Epithelial cell of esophagus (primary cell): ENCODE measurements at regions not wholly inside any gene's neighbourhood (a gene's known extent, or its start where the extent isn't known, plus 50 kb on each side); places are given as distances from the start of the nearest gene placed in this dataset.

ENCODE experiments used
- DNase-seq: peaks from one replicate; pipeline ENCODE4 v3.0.0; 2010; ENCODE audit warnings: low read depth
- H3K4me3 ChIP-seq: 2 replicates; pipeline ENCODE4 v1.5.1; 2011; ENCODE audit warnings: mild to moderate bottlenecking, low read length, control low read depth
- TF ChIP-seq, protein P1 (sequence below): IDR thresholded peaks from 2 replicates; pipeline ENCODE4 v1.5.1; 2011; ENCODE audit warnings: low read depth, mild to moderate bottlenecking, low read length, control low read depth, inconsistent platforms; ENCODE audit not compliant: insufficient read depth; ENCODE audit errors: missing control alignments

DNA sequence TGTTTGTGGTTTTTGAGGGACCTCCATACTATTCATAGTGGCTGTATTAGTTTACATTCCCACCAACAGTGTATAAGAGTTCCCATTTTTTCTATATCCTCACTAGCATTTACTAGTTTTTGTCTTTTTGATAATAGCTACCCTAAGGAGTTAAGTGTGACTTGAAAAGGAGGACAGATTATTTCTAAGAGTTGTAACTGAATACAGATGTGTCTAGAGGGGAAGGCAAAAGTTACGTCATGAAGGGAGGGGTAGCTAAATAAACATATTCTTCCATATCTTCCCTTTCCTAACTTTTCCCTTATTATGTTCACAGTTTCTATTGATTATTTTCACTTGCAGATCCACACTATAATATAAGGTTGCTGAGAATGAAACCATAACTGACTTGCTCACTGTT lies 1315.7 kb upstream of the ZEB2 start:
- TF ChIP-seq, protein P1, sequence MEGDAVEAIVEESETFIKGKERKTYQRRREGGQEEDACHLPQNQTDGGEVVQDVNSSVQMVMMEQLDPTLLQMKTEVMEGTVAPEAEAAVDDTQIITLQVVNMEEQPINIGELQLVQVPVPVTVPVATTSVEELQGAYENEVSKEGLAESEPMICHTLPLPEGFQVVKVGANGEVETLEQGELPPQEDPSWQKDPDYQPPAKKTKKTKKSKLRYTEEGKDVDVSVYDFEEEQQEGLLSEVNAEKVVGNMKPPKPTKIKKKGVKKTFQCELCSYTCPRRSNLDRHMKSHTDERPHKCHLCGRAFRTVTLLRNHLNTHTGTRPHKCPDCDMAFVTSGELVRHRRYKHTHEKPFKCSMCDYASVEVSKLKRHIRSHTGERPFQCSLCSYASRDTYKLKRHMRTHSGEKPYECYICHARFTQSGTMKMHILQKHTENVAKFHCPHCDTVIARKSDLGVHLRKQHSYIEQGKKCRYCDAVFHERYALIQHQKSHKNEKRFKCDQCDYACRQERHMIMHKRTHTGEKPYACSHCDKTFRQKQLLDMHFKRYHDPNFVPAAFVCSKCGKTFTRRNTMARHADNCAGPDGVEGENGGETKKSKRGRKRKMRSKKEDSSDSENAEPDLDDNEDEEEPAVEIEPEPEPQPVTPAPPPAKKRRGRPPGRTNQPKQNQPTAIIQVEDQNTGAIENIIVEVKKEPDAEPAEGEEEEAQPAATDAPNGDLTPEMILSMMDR = no peak
- no peak for DNase-seq
- H3K4me3 ChIP-seq = no peak overlapping the region

DNA sequence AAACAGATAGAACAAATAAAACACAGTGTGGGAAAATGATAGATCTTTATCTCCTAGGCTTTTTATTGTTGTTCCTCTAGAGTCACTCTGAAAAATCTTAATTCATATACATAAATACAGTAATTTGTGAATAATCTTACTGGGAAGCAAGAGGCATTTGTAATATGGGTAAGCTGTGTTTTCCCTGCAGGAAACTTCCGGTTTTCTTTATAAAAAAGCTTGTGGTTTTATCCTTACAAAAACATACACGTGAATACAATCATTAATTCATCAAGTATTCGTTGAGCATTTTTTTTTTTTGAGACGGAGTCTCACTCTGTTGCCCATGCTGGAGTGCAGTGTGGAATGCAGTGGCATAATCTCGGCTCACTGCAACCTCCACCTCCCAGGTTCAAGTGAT lies 1312.8 kb upstream of the ZEB2 start:
- no peak for DNase-seq
- H3K4me3 ChIP-seq = no peak overlapping the region
- TF ChIP-seq, protein P1 = no peak

DNA sequence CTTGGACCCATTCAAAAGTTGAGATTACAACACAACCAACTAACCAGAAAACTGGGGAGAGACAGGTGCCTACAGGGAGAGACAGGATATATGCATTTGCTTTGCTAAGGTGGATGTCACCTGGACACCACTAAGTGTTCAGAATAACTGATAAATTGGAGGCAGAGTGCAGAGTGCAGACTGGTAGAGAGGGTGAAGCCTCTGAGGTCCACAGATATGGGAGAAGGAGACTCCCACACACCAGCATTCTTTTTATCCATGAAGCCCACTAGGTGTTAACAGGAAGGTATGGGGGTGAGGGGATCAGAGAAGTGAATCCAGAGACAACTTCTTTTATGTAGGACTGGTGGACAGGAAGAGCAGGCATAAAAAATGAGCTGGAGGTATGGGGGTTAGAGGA lies 1310.0 kb upstream of the ZEB2 start:
- H3K4me3 ChIP-seq = no peak overlapping the region
- DNase-seq = no peak
- TF ChIP-seq, protein P1 = no peak

DNA sequence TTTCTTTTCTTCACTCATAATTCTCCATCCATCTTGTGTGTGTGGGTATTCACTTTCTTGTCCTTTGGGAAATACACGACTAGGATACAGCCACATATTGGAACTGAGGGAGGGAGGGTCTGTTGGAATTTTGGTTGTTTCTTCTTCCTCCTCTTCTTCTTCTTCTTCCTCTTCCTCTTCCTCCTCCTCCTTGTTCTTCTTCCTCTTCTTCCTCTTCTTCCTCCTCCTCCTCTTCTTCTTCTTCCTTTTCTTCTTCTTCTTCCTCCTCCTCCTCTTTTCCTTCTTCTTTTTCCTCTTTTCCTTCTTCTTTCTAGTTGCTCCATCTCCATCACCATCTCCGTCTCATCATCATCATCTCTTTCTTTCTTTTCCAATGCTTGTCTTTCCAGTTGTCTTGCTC lies 1307.3 kb upstream of the ZEB2 start:
- TF ChIP-seq, protein P1 = no peak
- no peak for DNase-seq
- H3K4me3 ChIP-seq = no peak overlapping the region

DNA sequence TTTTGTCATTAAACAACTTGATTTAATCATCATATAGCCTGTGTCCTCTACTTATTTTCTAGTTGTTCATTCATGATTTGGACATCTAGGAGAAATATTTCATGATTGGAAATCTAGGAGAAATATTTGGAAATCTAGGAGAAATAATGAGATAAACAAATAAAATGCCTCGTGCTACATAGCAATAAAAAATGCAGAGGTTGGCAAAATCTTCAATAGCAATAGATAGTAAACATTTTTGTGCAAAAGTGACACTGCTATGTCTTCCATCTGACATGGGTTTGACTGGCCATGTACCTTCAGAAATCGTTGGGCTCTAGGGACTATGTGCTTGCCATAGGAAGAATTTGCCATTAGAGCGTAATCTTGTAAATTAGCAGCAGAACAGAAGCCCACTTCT lies 1304.5 kb upstream of the ZEB2 start:
- H3K4me3 ChIP-seq = no peak overlapping the region
- no peak for DNase-seq
- TF ChIP-seq, protein P1 = no peak

DNA sequence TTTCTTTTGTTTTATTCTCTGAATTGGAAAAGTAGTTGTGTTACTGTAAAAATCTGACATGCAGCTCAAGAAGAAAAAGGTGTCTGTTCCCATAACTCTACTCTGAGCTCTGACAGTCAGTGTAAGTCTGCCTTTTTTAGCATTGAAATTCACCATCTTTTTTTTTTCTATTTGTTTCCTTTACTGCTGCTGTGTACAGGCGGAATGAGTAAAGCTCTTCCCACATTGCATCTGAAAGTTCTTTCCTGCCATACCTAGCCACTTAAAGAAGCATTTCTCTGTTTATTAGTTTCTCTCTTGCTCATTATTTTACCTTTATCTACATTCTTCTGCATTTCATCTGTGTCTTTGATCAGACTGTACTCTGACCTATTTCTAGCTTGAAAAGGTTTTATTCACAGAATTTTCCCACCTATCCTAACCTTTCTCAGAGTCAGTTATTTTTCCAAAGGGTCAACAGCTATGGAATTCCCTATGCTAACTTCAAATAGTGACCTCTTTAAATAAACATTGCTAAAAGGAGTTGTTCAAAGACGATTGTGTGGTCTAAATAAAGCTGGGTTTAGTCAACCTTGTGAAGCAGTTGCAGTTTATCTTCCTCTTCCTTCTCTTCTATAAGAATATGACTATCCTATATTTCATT lies 1303.1 kb upstream of the ZEB2 start:
- H3K4me3 ChIP-seq = no peak overlapping the region
- DNase-seq = no peak
- TF ChIP-seq, protein P1 = no peak

DNA sequence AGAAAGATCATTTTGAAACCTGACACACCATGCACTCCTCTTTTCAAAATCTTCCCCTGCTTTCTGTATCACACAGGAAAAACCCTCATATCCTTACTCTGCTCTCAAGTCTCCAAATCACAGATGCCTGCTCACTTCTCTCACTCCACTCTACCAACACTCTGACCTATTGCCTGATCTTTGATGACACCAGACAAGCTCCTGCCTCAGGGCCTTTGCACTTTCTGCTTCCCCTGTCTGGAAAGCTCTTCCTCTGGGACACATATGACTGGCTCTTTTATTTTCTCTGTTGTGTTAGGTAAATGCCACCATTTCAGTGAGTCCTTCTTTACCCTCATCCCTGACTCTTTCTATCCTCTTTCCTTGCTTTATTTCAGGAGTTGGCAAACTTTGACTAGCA lies 1300.7 kb upstream of the ZEB2 start:
- TF ChIP-seq, protein P1 = no peak
- no peak for DNase-seq
- H3K4me3 ChIP-seq = no peak overlapping the region
